ENCODE measurements at regions not wholly inside any gene's neighbourhood (a gene's known extent, or its start where the extent isn't known, plus 50 kb on each side); places are given as distances from the start of the nearest gene placed in this dataset.
"Not testable (repeated sequence)": the region's sequence is repeated elsewhere in the genome, so short reads cannot be mapped to it uniquely, and the experiment has no call there.

DNA sequence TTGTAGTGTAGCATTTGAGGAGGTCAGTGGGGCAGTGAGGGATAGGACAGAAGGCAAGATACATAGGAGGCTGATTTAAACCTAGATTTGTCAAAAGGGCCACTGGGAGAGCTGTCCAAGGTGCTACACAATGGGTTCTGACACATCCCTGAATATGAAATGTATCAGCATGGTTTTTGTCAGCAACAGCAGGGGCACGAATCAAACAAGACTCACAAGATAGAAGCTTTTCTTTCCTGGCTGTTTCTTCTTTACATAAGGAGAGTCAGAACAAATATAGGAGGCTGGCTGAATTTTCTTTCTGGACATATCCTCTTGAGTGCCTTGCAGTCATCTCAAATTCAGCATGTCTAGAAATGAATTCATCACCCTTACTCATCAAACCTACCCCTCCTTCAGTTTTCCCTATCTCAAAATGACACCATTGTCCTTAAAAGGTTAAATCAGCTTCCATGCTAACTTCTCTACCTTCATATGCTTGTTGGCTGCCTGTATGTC lies 130.5 kb downstream of the NPIPB5 start:
- H3K4me3 ChIP-seq (ENCODE audit: low read length) = no peak overlapping the region
- H3K27me3 ChIP-seq (ENCODE audit: low read length) = no peaks in the 10 kb centered on the region
- H3K79me2 ChIP-seq (ENCODE audit: low read length) = no peaks in the 10 kb centered on the region
- H3K36me3 ChIP-seq (ENCODE audit: insufficient read depth, low read length) = no peaks in the 10 kb centered on the region
- no peaks in the 10 kb centered on the region for H3K9me3 ChIP-seq (ENCODE audit: low read length)
- peak; percentile 78 for DNase-seq
- no peak overlapping the region for H3K27ac ChIP-seq (ENCODE audit: low read length)
- H4K20me1 ChIP-seq (ENCODE audit: insufficient read depth, low read depth, low read length) = no peaks in the 10 kb centered on the region
- no peak overlapping the region for H3K4me2 ChIP-seq (ENCODE audit: low read depth, low read length, poor library complexity, severe bottlenecking)
- H3K4me1 ChIP-seq (ENCODE audit: low read length) = no peaks in the 10 kb centered on the region
- no peak overlapping the region for H2AFZ ChIP-seq (ENCODE audit: low read length)
- no peaks in the 10 kb centered on the region for H3K9me2 ChIP-seq (replicated peaks; ENCODE audit: insufficient read depth, low read length)
- H3K9ac ChIP-seq (ENCODE audit: low read length) = no peak overlapping the region

DNA sequence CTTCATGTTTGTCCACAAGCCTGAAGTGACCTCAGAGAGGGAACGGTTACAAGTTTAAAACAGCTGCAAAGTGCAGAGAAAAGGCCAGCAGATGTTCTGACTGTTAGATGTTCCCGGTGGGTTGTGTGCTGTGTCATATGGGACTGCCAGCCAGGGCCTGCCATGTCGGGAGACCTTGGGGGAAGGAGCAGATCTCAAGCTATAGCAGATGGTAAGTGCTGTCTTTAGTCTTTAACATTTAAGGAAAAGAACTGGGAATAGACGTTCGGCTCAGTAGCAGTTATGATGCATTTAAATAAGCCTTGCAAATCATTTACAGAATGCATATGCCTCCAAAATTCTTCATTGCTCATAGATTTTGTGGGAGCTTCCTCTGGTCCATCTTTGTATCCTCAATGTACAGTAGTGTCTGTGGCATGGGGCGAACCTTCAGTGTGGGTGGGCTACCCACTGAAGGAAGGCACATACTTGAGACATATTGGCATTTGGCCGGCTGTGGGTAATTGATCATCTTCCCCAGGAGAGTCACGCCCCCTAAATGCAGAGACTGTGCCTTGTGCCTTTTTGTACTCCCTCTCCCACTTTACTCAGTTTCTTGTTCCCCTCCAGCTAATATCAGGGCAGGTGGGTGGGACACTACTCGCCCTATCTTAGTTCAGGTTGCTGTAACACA lies 131.9 kb downstream of the NPIPB5 start:
- no peak for DNase-seq
- H2AFZ ChIP-seq (ENCODE audit: low read length) = no peak overlapping the region
- no peaks in the 10 kb centered on the region for H3K9me3 ChIP-seq (ENCODE audit: low read length)
- H3K9me2 ChIP-seq (replicated peaks; ENCODE audit: insufficient read depth, low read length) = no peaks in the 10 kb centered on the region
- no peaks in the 10 kb centered on the region for H3K27me3 ChIP-seq (ENCODE audit: low read length)
- no peaks in the 10 kb centered on the region for H3K79me2 ChIP-seq (ENCODE audit: low read length)
- H4K20me1 ChIP-seq (ENCODE audit: insufficient read depth, low read depth, low read length) = no peaks in the 10 kb centered on the region
- no peaks in the 10 kb centered on the region for H3K4me1 ChIP-seq (ENCODE audit: low read length)
- H3K4me3 ChIP-seq (ENCODE audit: low read length) = no peak overlapping the region
- H3K27ac ChIP-seq (ENCODE audit: low read length) = no peak overlapping the region
- H3K4me2 ChIP-seq (ENCODE audit: low read depth, low read length, poor library complexity, severe bottlenecking) = no peak overlapping the region
- no peak overlapping the region for H3K9ac ChIP-seq (ENCODE audit: low read length)
- no peaks in the 10 kb centered on the region for H3K36me3 ChIP-seq (ENCODE audit: insufficient read depth, low read length)

DNA sequence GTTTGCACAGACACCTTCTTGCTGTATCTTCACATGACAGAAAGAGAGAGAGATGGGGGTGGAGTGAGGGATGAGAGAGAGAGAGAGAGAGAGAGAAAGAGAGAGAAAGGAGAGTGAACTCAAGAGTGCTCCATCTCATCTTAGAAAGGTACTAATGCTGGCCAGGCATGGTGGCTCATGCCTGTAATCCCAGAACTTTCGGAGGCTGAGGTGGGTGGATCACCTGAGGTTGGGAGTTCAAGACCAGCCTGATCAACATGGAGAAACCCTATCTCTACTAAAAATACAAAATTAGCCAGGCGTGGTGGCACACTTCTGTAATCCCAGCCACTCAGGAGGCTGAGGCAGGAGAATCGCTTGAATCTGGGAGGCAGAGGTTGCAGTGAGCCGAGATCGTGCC lies 132.5 kb downstream of the NPIPB5 start:
- not testable (repeated sequence) for H3K9me3 ChIP-seq (ENCODE audit: low read length); H3K4me1 ChIP-seq (ENCODE audit: low read length); H3K36me3 ChIP-seq (ENCODE audit: insufficient read depth, low read length); H3K9me2 ChIP-seq (replicated peaks; ENCODE audit: insufficient read depth, low read length); H2AFZ ChIP-seq (ENCODE audit: low read length); DNase-seq; H3K79me2 ChIP-seq (ENCODE audit: low read length); H4K20me1 ChIP-seq (ENCODE audit: insufficient read depth, low read depth, low read length); H3K9ac ChIP-seq (ENCODE audit: low read length); H3K4me2 ChIP-seq (ENCODE audit: low read depth, low read length, poor library complexity, severe bottlenecking); H3K4me3 ChIP-seq (ENCODE audit: low read length); H3K27ac ChIP-seq (ENCODE audit: low read length); H3K27me3 ChIP-seq (ENCODE audit: low read length)

DNA sequence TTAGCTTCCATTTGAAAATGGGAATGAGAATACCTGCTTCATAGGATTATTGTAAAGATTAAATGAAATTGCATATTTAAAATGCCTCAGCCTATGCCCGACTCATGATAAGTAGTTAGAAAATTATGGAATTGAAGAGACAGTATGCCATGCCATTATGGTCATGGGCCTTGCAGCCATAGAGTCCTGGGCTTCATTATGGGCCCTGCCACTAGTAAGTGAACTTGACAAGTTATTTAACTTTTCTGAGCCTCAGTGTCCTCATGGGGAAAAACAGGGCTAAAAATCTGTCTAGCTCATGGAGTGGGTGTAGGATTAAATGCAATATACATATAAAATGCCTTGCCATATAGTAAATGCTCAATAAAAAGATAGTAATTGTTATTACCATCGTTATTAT lies 133.2 kb downstream of the NPIPB5 start:
- Histone ChIP-seq H3K27me3 (ENCODE audit: low read length) (no peaks in the 10 kb centered on the region), H3K4me2 (ENCODE audit: low read depth, low read length, poor library complexity, severe bottlenecking) (no peak overlapping the region), H4K20me1 (ENCODE audit: insufficient read depth, low read depth, low read length) (no peaks in the 10 kb centered on the region), H3K79me2 (ENCODE audit: low read length) (no peaks in the 10 kb centered on the region), H3K4me3 (ENCODE audit: low read length) (no peak overlapping the region), H3K9ac (ENCODE audit: low read length) (no peak overlapping the region), H3K9me3 (ENCODE audit: low read length) (no peaks in the 10 kb centered on the region), H3K27ac (ENCODE audit: low read length) (no peak overlapping the region), H2AFZ (ENCODE audit: low read length) (no peak overlapping the region), H3K4me1 (ENCODE audit: low read length) (no peaks in the 10 kb centered on the region), H3K9me2 (replicated peaks; ENCODE audit: insufficient read depth, low read length) (no peaks in the 10 kb centered on the region), H3K36me3 (ENCODE audit: insufficient read depth, low read length) (no peaks in the 10 kb centered on the region)
- DNase-seq = no peak

DNA sequence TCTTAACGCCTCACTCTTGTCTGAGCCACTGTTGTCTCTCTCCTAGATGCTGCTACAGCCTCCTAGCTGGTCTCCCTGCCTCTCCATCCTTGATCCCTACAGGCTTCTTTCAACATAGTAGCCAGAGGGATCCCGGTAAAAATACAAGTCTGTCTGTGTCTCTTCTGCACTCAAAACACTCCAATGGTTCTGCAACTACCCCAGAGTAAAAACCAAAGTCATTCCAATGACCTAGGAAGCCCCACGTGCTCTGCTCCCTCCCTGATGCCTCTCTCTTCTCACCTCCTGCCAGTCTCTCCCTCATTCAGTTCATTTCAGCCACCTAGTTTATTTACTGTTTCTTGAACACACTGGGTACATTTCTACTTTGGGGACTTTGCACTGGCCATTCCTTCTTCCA lies 135.2 kb downstream of the NPIPB5 start:
- no peak for DNase-seq
- H3K4me3 ChIP-seq (ENCODE audit: low read length) = no peak overlapping the region
- H3K79me2 ChIP-seq (ENCODE audit: low read length) = no peaks in the 10 kb centered on the region
- H2AFZ ChIP-seq (ENCODE audit: low read length) = no peak overlapping the region
- no peak overlapping the region for H3K27ac ChIP-seq (ENCODE audit: low read length)
- no peaks in the 10 kb centered on the region for H3K9me3 ChIP-seq (ENCODE audit: low read length)
- H3K9ac ChIP-seq (ENCODE audit: low read length) = no peak overlapping the region
- no peaks in the 10 kb centered on the region for H3K9me2 ChIP-seq (replicated peaks; ENCODE audit: insufficient read depth, low read length)
- no peaks in the 10 kb centered on the region for H4K20me1 ChIP-seq (ENCODE audit: insufficient read depth, low read depth, low read length)
- H3K27me3 ChIP-seq (ENCODE audit: low read length) = no peaks in the 10 kb centered on the region
- no peak overlapping the region for H3K4me2 ChIP-seq (ENCODE audit: low read depth, low read length, poor library complexity, severe bottlenecking)
- no peaks in the 10 kb centered on the region for H3K36me3 ChIP-seq (ENCODE audit: insufficient read depth, low read length)
- H3K4me1 ChIP-seq (ENCODE audit: low read length) = no peaks in the 10 kb centered on the region

DNA sequence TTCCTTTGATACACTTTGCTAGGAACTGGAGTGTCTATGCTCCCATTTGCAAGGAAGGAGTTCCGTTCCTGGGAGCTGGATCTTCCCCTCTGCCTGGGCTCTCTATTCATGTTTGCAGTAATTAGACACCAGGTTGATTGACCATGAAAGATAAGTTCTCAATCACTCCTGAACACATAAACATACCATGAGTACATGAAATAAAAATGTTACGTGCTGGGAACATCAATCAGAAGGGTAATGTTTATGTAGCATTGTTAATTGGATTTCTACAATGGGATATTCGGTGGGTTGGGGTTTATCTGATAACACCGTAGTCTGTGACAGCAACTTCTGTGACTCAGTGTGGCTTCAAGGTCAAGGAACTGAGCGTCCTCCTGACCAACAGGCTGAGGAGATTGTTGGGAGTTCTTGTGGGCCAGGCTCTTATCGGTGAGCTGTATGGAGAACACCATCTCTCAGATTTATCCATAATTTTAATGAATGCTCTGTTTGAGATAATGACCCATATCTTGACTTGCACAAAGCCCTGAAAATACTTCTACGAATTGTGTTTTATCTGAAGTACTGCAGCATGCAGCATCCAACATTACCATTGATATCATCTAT lies 136.4 kb downstream of the NPIPB5 start:
- Histone ChIP-seq H3K9me2 (replicated peaks; ENCODE audit: insufficient read depth, low read length) (no peaks in the 10 kb centered on the region), H3K36me3 (ENCODE audit: insufficient read depth, low read length) (no peaks in the 10 kb centered on the region), H3K9ac (ENCODE audit: low read length) (no peak overlapping the region), H3K27me3 (ENCODE audit: low read length) (no peaks in the 10 kb centered on the region), H3K79me2 (ENCODE audit: low read length) (no peaks in the 10 kb centered on the region), H3K4me1 (ENCODE audit: low read length) (no peaks in the 10 kb centered on the region), H2AFZ (ENCODE audit: low read length) (no peak overlapping the region), H3K9me3 (ENCODE audit: low read length) (no peaks in the 10 kb centered on the region), H3K4me2 (ENCODE audit: low read depth, low read length, poor library complexity, severe bottlenecking) (no peak overlapping the region), H3K27ac (ENCODE audit: low read length) (no peak overlapping the region), H3K4me3 (ENCODE audit: low read length) (no peak overlapping the region), H4K20me1 (ENCODE audit: insufficient read depth, low read depth, low read length) (no peaks in the 10 kb centered on the region)
- DNase-seq = no peak

DNA sequence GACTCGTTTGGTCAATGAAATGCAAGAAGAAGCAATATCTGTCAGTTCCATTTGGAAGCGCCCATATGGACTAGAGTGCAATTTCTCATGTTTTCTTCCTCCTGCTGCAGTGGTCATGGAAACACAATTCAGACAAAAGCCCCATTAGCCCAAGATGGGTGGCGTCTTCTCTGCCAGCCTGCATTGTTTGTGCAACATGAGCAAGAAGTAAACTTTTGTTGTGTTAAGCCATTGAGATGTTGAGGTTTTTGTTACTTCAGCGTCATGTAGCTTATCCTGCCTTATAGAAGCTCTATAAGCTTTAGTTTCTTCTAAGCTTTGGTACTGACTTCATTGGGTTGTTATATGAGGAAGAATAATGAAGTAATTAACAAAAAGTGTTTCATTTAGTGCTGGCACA lies 137.4 kb downstream of the NPIPB5 start:
- no peak for DNase-seq

DNA sequence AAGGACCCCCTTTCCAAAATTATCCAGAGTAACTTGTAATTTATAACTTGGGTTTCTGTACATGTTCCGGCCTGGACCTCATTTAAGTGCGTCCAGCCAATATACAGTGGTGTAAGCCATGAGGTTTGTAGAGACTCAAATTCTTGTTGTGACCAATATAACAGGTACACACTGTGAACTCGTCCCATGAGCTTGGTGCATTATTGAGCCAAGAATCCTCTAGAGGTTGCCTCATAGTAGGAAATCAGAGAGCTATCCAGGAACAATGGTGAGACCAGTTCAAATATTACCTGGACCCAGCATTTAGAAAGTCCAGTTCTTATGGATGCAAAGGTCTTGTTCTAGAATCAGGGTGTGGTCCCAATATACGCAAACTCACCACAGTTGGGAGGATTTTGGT lies 138.2 kb downstream of the NPIPB5 start:
- no peak overlapping the region for H3K4me3 ChIP-seq (ENCODE audit: low read length)
- H3K4me1 ChIP-seq (ENCODE audit: low read length) = no peaks in the 10 kb centered on the region
- H3K79me2 ChIP-seq (ENCODE audit: low read length) = no peaks in the 10 kb centered on the region
- no peak overlapping the region for H3K27ac ChIP-seq (ENCODE audit: low read length)
- no peak overlapping the region for H3K4me2 ChIP-seq (ENCODE audit: low read depth, low read length, poor library complexity, severe bottlenecking)
- H3K9me3 ChIP-seq (ENCODE audit: low read length) = no peaks in the 10 kb centered on the region
- H3K9me2 ChIP-seq (replicated peaks; ENCODE audit: insufficient read depth, low read length) = no peaks in the 10 kb centered on the region
- no peak overlapping the region for H2AFZ ChIP-seq (ENCODE audit: low read length)
- no peak for DNase-seq
- H4K20me1 ChIP-seq (ENCODE audit: insufficient read depth, low read depth, low read length) = no peaks in the 10 kb centered on the region
- H3K36me3 ChIP-seq (ENCODE audit: insufficient read depth, low read length) = no peaks in the 10 kb centered on the region
- no peak overlapping the region for H3K9ac ChIP-seq (ENCODE audit: low read length)
- no peaks in the 10 kb centered on the region for H3K27me3 ChIP-seq (ENCODE audit: low read length)

More for the DNA sequence above, 137.4 kb downstream of the NPIPB5 start:
- H2AFZ ChIP-seq (ENCODE audit: low read length) = no peak overlapping the region
- H3K4me1 ChIP-seq (ENCODE audit: low read length) = no peaks in the 10 kb centered on the region
- no peaks in the 10 kb centered on the region for H3K79me2 ChIP-seq (ENCODE audit: low read length)
- no peak overlapping the region for H3K27ac ChIP-seq (ENCODE audit: low read length)
- no peak overlapping the region for H3K4me3 ChIP-seq (ENCODE audit: low read length)
- H3K27me3 ChIP-seq (ENCODE audit: low read length) = no peaks in the 10 kb centered on the region
- H3K9me2 ChIP-seq (replicated peaks; ENCODE audit: insufficient read depth, low read length) = no peaks in the 10 kb centered on the region
- no peak overlapping the region for H3K4me2 ChIP-seq (ENCODE audit: low read depth, low read length, poor library complexity, severe bottlenecking)
- H4K20me1 ChIP-seq (ENCODE audit: insufficient read depth, low read depth, low read length) = no peaks in the 10 kb centered on the region
- H3K9me3 ChIP-seq (ENCODE audit: low read length) = no peaks in the 10 kb centered on the region
- no peak overlapping the region for H3K9ac ChIP-seq (ENCODE audit: low read length)
- no peaks in the 10 kb centered on the region for H3K36me3 ChIP-seq (ENCODE audit: insufficient read depth, low read length)

Measured in Karpas-422 (cell line).